GM23248 (cell line): ENCODE measurements at regions not wholly inside any gene's neighbourhood (a gene's known extent, or its start where the extent isn't known, plus 50 kb on each side); places are given as distances from the start of the nearest gene placed in this dataset.
"Not testable (repeated sequence)": the region's sequence is repeated elsewhere in the genome, so short reads cannot be mapped to it uniquely, and the experiment has no call there.

ENCODE experiments used
- DNase-seq: peaks from one replicate; pipeline ENCODE4 v3.0.0-alpha.2; 2015
- H2AFZ ChIP-seq: fragments of 200-600 bp; sonication (generic); 2 replicates; pipeline ENCODE4 v1.6.1; 2016; ENCODE audit warnings: antibody characterized with exemption
- H3F3A ChIP-seq: fragments of 200-600 bp; sonication (generic); 2 replicates; pipeline ENCODE4 v1.6.1; 2016; ENCODE audit warnings: mild to moderate bottlenecking, antibody characterized with exemption, mixed run types; ENCODE audit not compliant: insufficient read depth
- H3K27ac ChIP-seq: fragments of 200-600 bp; sonication (generic); 2 replicates; pipeline ENCODE4 v1.5.1; 2016; ENCODE audit warnings: mild to moderate bottlenecking
- H3K27me3 ChIP-seq: fragments of 200-600 bp; sonication (generic); replicated peaks from 2 replicates; pipeline ENCODE4 v1.6.1; 2016; ENCODE audit warnings: mild to moderate bottlenecking; ENCODE audit not compliant: insufficient read depth
- H3K36me3 ChIP-seq: fragments of 200-600 bp; sonication (generic); 2 replicates; pipeline ENCODE4 v1.6.1; 2016; ENCODE audit warnings: low read depth, mild to moderate bottlenecking
- H3K4me1 ChIP-seq: fragments of 200-600 bp; sonication (generic); 2 replicates; pipeline ENCODE4 v1.6.1; 2016; ENCODE audit warnings: mild to moderate bottlenecking; ENCODE audit not compliant: insufficient read depth
- H3K4me2 ChIP-seq: fragments of 200-600 bp; sonication (generic); one replicate; pipeline ENCODE4 v1.6.1; 2016; ENCODE audit warnings: mild to moderate bottlenecking; ENCODE audit not compliant: unreplicated experiment
- H3K4me3 ChIP-seq: fragments of 200-600 bp; sonication (generic); 2 replicates; pipeline ENCODE4 v1.5.1; 2016; ENCODE audit warnings: mild to moderate bottlenecking
- H3K79me2 ChIP-seq: fragments of 200-600 bp; sonication (generic); 2 replicates; pipeline ENCODE4 v1.6.1; 2016; ENCODE audit warnings: mild to moderate bottlenecking; ENCODE audit not compliant: insufficient read depth
- H3K9ac ChIP-seq: fragments of 200-600 bp; sonication (generic); 2 replicates; pipeline ENCODE4 v1.6.1; 2016; ENCODE audit warnings: mild to moderate bottlenecking
- H3K9me2 ChIP-seq: fragments of 200-600 bp; sonication (generic); 2 replicates; pipeline ENCODE4 v1.6.1; 2016; ENCODE audit warnings: mixed run types, mild to moderate bottlenecking, moderate library complexity; ENCODE audit not compliant: insufficient read depth
- H3K9me3 ChIP-seq: fragments of 200-600 bp; sonication (generic); one replicate; pipeline ENCODE4 v1.6.1; 2017; ENCODE audit warnings: low read depth
- H4K20me1 ChIP-seq: fragments of 200-600 bp; sonication (generic); 2 replicates; pipeline ENCODE4 v1.6.0; 2016; ENCODE audit not compliant: insufficient read depth
- EZH2 ChIP-seq: fragments of 200-600 bp; sonication (generic); IDR thresholded peaks from 2 replicates; pipeline ENCODE4 v1.6.1; 2018; ENCODE audit warnings: antibody characterized with exemption, mild to moderate bottlenecking; ENCODE audit not compliant: insufficient read depth, poor library complexity, severe bottlenecking
- EZH2phosphoT487 ChIP-seq: fragments of 200-600 bp; sonication (generic); IDR thresholded peaks from 2 replicates; pipeline ENCODE4 v1.6.1; 2018; ENCODE audit warnings: antibody characterized with exemption, moderate library complexity, mild to moderate bottlenecking, low read depth; ENCODE audit not compliant: insufficient read depth
- WGBS, 2 experiments: methylation state at CpG; one replicate each; pipeline ENCODE4 v1.1.6; 2015 to 2017; ENCODE audit warnings: low lambda C conversion rate in 2 of 2, low coverage in 1 of 2; ENCODE audit errors: missing lambda C conversion rate in 2 of 2; 5-methylcytosine and 5-hydroxymethylcytosine counted together
- in situ Hi-C: fragments of 300-500 bp; cut with MboI; formaldehyde crosslinking; loops from 2 replicates; pipeline ENCODE4 v1.15.0; 2020

DNA sequence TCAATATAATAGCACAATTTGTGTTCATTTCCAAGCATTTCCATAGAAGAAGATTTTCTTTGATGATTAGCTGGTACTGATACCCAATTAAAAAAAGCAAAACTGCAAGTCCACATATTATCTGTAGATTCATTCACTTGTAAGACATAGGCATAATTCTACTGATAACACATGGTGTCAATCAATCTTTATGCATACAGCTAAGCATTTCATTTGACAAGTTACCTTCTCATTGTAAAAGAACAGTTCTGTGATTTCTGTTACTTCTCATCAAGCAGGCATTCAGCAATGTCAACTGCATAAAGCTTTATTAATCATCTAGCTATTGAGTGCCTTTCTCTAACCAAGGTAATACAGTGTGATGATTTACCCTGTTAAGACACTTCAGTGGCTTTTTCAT, 672.0 kb downstream of the PLOD2 start:
- in situ Hi-C loops: no loop called here
- no peak overlapping the region for H3K4me3 ChIP-seq
- TF ChIP-seq EZH2: no peak
- TF ChIP-seq EZH2phosphoT487: no peak

DNA sequence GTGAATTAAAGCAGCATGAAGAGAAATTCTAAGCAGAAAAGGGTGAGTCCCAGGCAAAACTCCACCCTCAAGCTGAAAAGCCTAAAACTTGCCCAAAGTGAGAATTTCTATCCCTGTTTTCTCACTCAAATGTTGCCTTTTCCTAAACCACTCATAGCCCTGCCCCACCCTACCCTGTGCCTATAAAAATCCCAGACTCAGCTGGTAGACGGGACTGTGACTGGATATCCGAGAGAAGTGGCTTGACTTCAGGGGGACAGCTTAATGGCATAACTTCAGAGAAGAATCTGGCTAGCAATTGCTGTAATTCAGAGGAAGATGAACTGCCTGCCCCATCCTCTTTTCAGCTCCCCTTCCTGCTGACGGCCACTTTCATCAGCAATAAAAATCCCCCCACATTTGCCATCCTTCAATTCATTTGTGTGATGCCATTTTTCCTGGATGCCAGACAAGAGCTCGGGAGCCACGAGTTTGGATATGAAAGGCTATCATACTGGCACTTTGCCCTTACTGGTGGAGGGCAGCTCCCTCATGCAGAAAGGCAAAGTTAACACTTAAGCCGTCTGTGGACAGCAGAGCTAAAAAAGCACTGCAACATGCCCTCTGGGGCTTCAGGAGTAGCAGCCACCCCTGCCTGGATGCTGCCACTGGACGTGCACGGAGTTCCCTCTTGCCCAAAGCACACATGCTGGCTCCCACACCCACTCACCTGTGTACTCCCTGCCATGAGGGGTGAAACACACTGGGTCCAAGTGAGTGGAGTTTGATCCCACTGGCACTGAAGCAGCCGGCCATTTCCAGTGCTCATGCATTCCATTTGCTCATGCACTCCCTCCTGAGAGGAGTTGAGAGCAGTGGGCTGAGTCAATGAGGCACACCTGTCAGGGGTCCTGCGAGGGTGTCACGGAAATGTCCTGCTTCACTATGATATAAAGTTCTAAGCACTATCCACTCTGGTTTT, 670.6 kb downstream of the PLOD2 start:
- Histone ChIP-seq H3K27me3 (no peaks in the 10 kb centered on the region), H2AFZ (no peak overlapping the region), H3K9me3 (no peaks in the 10 kb centered on the region), H3K4me3 (no peak overlapping the region), H3K4me1 (no peaks in the 10 kb centered on the region), H4K20me1 (no peaks in the 10 kb centered on the region), H3K36me3 (no peaks in the 10 kb centered on the region), H3K4me2 (no peak overlapping the region), H3F3A (no peaks in the 10 kb centered on the region), H3K27ac (no peak overlapping the region), H3K9me2 (no peaks in the 10 kb centered on the region), H3K9ac (no peak overlapping the region), H3K79me2 (no peaks in the 10 kb centered on the region)
- in situ Hi-C loops: no loop called here
- no peak for DNase-seq
- 19 to 23% methylated on average over 11 of the region's 11 CpGs for WGBS, 2 experiments
- TF ChIP-seq EZH2phosphoT487: no peak
- TF ChIP-seq EZH2: no peak

More for the DNA sequence above, 672.0 kb downstream of the PLOD2 start:
- no peaks in the 10 kb centered on the region for H3K4me1 ChIP-seq
- H2AFZ ChIP-seq: no peak overlapping the region
- no peak for DNase-seq
- H3K9ac ChIP-seq: no peak overlapping the region
- H3K27ac ChIP-seq: no peak overlapping the region
- no peaks in the 10 kb centered on the region for H3F3A ChIP-seq
- no peaks in the 10 kb centered on the region for H3K36me3 ChIP-seq
- H3K27me3 ChIP-seq: no peaks in the 10 kb centered on the region
- no peaks in the 10 kb centered on the region for H3K9me2 ChIP-seq
- no peaks in the 10 kb centered on the region for H3K9me3 ChIP-seq
- H3K79me2 ChIP-seq: no peaks in the 10 kb centered on the region
- H4K20me1 ChIP-seq: no peaks in the 10 kb centered on the region
- H3K4me2 ChIP-seq: no peak overlapping the region

- no peaks in the 10 kb centered on the region for H3F3A ChIP-seq
- no peaks in the 10 kb centered on the region for H3K9me3 ChIP-seq
- no peak for DNase-seq
- no peaks in the 10 kb centered on the region for H3K27me3 ChIP-seq
- no peak overlapping the region for H2AFZ ChIP-seq
- H3K79me2 ChIP-seq: no peaks in the 10 kb centered on the region
- in situ Hi-C loops: no loop called here
- no peak overlapping the region for H3K4me3 ChIP-seq
- no peak overlapping the region for H3K4me2 ChIP-seq
- WGBS, 2 experiments: 17 to 22% methylated on average over 2 of the region's 2 CpGs
- no peaks in the 10 kb centered on the region for H3K36me3 ChIP-seq
- H3K9me2 ChIP-seq: no peaks in the 10 kb centered on the region
- H4K20me1 ChIP-seq: no peaks in the 10 kb centered on the region
- TF ChIP-seq EZH2 (no peak), EZH2phosphoT487 (no peak)
- no peaks in the 10 kb centered on the region for H3K4me1 ChIP-seq
- H3K27ac ChIP-seq: no peak overlapping the region
- H3K9ac ChIP-seq: no peak overlapping the region
These were observed 668.5 kb downstream of the PLOD2 start for GRCh38 chr3:145492456-145492855.

DNA sequence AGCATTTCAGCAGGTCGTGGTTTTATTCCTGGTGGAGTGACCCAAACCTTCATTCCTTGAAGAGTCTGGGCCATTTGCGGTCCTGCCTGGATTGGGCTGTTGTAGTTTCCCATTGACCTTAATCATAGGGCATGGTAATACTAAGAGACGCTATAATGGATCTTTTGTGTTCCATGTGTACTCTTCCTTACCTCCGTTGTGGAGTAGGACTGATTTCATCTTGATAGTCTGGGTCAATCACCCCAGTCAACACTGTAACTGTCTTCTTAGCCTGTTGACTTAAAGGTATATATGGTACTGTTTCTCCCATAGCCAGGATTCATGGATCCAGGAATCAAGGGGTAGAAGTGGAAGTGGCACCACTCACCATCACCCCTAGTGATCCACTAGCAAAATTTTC, 643.6 kb downstream of the PLOD2 start:
- H3K27ac ChIP-seq, H3K36me3 ChIP-seq, H3K4me3 ChIP-seq, H3F3A ChIP-seq, H3K4me1 ChIP-seq, H4K20me1 ChIP-seq, H3K9me3 ChIP-seq, H3K9me2 ChIP-seq, in situ Hi-C loops, H3K27me3 ChIP-seq, H3K79me2 ChIP-seq, H2AFZ ChIP-seq, H3K4me2 ChIP-seq, H3K9ac ChIP-seq, DNase-seq: not testable (repeated sequence)
- WGBS, 2 experiments: 24 to 38% methylated on average over 4 of the region's 4 CpGs
